DND-41 (cell line): ENCODE measurements at regions not wholly inside any gene's neighbourhood (a gene's known extent, or its start where the extent isn't known, plus 50 kb on each side); places are given as distances from the start of the nearest gene placed in this dataset.

Source experiments
- EZH2 ChIP-seq: IDR thresholded peaks from 3 replicates; pipeline ENCODE4 v1.6.1; 2012; ENCODE audit warnings: borderline replicate concordance, low read depth, mild to moderate bottlenecking, moderate library complexity, low read length, inconsistent platforms; ENCODE audit not compliant: severe bottlenecking
- TF ChIP-seq, protein P1 (sequence below): IDR thresholded peaks from 2 replicates; pipeline ENCODE4 v1.5.1; 2012; ENCODE audit warnings: borderline replicate concordance, low read length, moderate library complexity, mild to moderate bottlenecking; ENCODE audit not compliant: poor library complexity, severe bottlenecking; ENCODE audit errors: extremely low read depth

DNA sequence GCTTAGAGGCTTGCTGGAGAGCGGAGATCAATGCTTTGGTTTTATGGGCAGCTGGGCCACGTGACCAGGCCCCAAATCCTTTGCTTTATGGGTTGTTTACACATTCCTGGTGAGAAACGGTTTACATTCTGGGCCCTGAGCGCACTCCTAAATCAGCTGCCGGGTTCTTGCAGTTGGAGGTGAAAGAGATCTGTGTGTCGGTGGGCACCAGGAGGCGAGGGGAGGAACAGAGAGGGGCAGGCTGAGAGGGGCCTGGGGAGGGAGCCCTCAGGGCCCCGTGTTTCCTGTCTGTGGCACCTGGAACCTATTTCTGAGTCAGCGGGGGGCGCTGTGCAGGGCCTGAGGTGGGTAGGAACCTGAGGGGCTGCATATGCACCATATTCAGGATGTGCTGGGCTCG is 63.5 kb upstream of the HAND1 start:
- no peak for TF ChIP-seq EZH2
- TF ChIP-seq, protein P1, sequence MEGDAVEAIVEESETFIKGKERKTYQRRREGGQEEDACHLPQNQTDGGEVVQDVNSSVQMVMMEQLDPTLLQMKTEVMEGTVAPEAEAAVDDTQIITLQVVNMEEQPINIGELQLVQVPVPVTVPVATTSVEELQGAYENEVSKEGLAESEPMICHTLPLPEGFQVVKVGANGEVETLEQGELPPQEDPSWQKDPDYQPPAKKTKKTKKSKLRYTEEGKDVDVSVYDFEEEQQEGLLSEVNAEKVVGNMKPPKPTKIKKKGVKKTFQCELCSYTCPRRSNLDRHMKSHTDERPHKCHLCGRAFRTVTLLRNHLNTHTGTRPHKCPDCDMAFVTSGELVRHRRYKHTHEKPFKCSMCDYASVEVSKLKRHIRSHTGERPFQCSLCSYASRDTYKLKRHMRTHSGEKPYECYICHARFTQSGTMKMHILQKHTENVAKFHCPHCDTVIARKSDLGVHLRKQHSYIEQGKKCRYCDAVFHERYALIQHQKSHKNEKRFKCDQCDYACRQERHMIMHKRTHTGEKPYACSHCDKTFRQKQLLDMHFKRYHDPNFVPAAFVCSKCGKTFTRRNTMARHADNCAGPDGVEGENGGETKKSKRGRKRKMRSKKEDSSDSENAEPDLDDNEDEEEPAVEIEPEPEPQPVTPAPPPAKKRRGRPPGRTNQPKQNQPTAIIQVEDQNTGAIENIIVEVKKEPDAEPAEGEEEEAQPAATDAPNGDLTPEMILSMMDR, result no peak
